Progenitor cell of endocrine pancreas (in vitro differentiated cells): ENCODE measurements at regions not wholly inside any gene's neighbourhood (a gene's known extent, or its start where the extent isn't known, plus 50 kb on each side); places are given as distances from the start of the nearest gene placed in this dataset.

Experiments
- DNase-seq: peaks from one replicate; pipeline ENCODE4 v3.0.0; 2021; ENCODE audit warnings: low spot score; ENCODE audit not compliant: unreplicated experiment
- H3K27ac Mint-ChIP-seq: 2 replicates; pipeline ENCODE4 v1.8.0; 2021; ENCODE audit warnings: mild to moderate bottlenecking, moderate library complexity, mixed read lengths
- H3K27me3 Mint-ChIP-seq: 2 replicates; pipeline ENCODE4 v1.8.0; 2021; ENCODE audit warnings: mixed read lengths
- H3K36me3 Mint-ChIP-seq: 2 replicates; pipeline ENCODE4 v1.8.0; 2022; ENCODE audit warnings: mixed read lengths; ENCODE audit not compliant: insufficient read depth
- H3K4me1 Mint-ChIP-seq: 2 replicates; pipeline ENCODE4 v1.8.0; 2021; ENCODE audit warnings: low read depth, mixed read lengths
- H3K4me3 Mint-ChIP-seq: 2 replicates; pipeline ENCODE4 v1.8.0; 2021; ENCODE audit warnings: low read depth, mild to moderate bottlenecking, moderate library complexity, mixed read lengths
- H3K9me3 Mint-ChIP-seq: 2 replicates; pipeline ENCODE4 v1.8.0; 2021; ENCODE audit warnings: low read depth, mixed read lengths
- CTCF ChIP-seq: fragments of 200-600 bp; sonication (generic); IDR thresholded peaks from one replicate; pipeline ENCODE4 v1.5.0; 2021; ENCODE audit warnings: antibody characterized with exemption, mild to moderate bottlenecking; ENCODE audit not compliant: unreplicated experiment

GRCh38 chr21:28144653-28145052 lies 848.0 kb downstream of the LTN1 start:
- H3K27me3 Mint-ChIP-seq: no peaks in the 10 kb centered on the region
- no peaks in the 10 kb centered on the region for H3K4me1 Mint-ChIP-seq
- DNase-seq: no peak
- H3K4me3 Mint-ChIP-seq: no peak overlapping the region
- no peak overlapping the region for H3K27ac Mint-ChIP-seq
- H3K36me3 Mint-ChIP-seq: no peaks in the 10 kb centered on the region
- TF ChIP-seq CTCF: no peak
- H3K9me3 Mint-ChIP-seq: peaks cover 2% of the 10 kb centered on the region

- no peak overlapping the region for H3K4me3 Mint-ChIP-seq
These were observed 848.6 kb downstream of the LTN1 start for GRCh38 chr21:28144089-28144488.

GRCh38 chr21:28142697-28143096 lies 850.0 kb downstream of the LTN1 start:
- no peaks in the 10 kb centered on the region for H3K36me3 Mint-ChIP-seq
- H3K27me3 Mint-ChIP-seq: no peaks in the 10 kb centered on the region
- H3K9me3 Mint-ChIP-seq: peaks cover 10% of the 10 kb centered on the region
- TF ChIP-seq CTCF: no peak
- no peaks in the 10 kb centered on the region for H3K4me1 Mint-ChIP-seq
- DNase-seq: no peak
- no peak overlapping the region for H3K4me3 Mint-ChIP-seq
- H3K27ac Mint-ChIP-seq: no peak overlapping the region

More at GRCh38 chr21:28144089-28144488, 848.6 kb downstream of the LTN1 start:
- peaks cover 7% of the 10 kb centered on the region for H3K9me3 Mint-ChIP-seq
- H3K27ac Mint-ChIP-seq: no peak overlapping the region
- H3K4me1 Mint-ChIP-seq: no peaks in the 10 kb centered on the region
- no peak for TF ChIP-seq CTCF
- no peaks in the 10 kb centered on the region for H3K27me3 Mint-ChIP-seq
- no peak for DNase-seq
- no peaks in the 10 kb centered on the region for H3K36me3 Mint-ChIP-seq

GRCh38 chr21:28138272-28138671 lies 854.4 kb downstream of the LTN1 start:
- Mint-ChIP-seq H3K27me3 (no peaks in the 10 kb centered on the region), H3K27ac (no peak overlapping the region), H3K9me3 (peaks cover 10% of the 10 kb centered on the region), H3K4me3 (no peak overlapping the region), H3K36me3 (no peaks in the 10 kb centered on the region), H3K4me1 (no peaks in the 10 kb centered on the region)
- DNase-seq: no peak
- TF ChIP-seq CTCF: no peak

GRCh38 chr21:28136656-28137255 lies 855.9 kb downstream of the LTN1 start:
- no peak for TF ChIP-seq CTCF
- no peak overlapping the region for H3K4me3 Mint-ChIP-seq
- DNase-seq: no peak
- no peaks in the 10 kb centered on the region for H3K27me3 Mint-ChIP-seq
- no peaks in the 10 kb centered on the region for H3K36me3 Mint-ChIP-seq
- no peak overlapping the region for H3K27ac Mint-ChIP-seq
- H3K4me1 Mint-ChIP-seq: no peaks in the 10 kb centered on the region
- peaks cover 14% of the 10 kb centered on the region for H3K9me3 Mint-ChIP-seq
